SU-DHL-6 (cell line): ENCODE measurements at regions not wholly inside any gene's neighbourhood (a gene's known extent, or its start where the extent isn't known, plus 50 kb on each side); places are given as distances from the start of the nearest gene placed in this dataset.

Source experiments
- H2AFZ ChIP-seq: fragments of 200-600 bp; sonication (generic); 2 replicates; pipeline ENCODE4 v1.6.1; 2014; ENCODE audit warnings: low read depth, mild to moderate bottlenecking, moderate library complexity, mixed read lengths, antibody characterized with exemption, low read length; ENCODE audit not compliant: severe bottlenecking
- H3F3A ChIP-seq: fragments of 200-600 bp; shearing (Covaris generic); 2 replicates; pipeline ENCODE4 v1.6.0; 2016; ENCODE audit warnings: antibody characterized with exemption, mild to moderate bottlenecking; ENCODE audit not compliant: insufficient read depth
- H3K27ac ChIP-seq: fragments of 200-600 bp; sonication (generic); 2 replicates; pipeline ENCODE4 v1.5.1; 2016; ENCODE audit warnings: low read depth, mild to moderate bottlenecking, low read length, moderate library complexity, mixed read lengths
- H3K27me3 ChIP-seq: fragments of 200-600 bp; sonication (generic), shearing (Covaris generic); 2 replicates; pipeline ENCODE4 v1.6.0; 2014; ENCODE audit warnings: mild to moderate bottlenecking, low read length
- H3K36me3 ChIP-seq: fragments of 200-600 bp; sonication (generic); 2 replicates; pipeline ENCODE4 v1.6.1; 2014; ENCODE audit warnings: mild to moderate bottlenecking, low read length, mixed read lengths
- H3K4me2 ChIP-seq: fragments of 300-600, 200-600 bp; shearing (Covaris generic), sonication (generic); 2 replicates; pipeline ENCODE4 v1.6.0; 2014; ENCODE audit warnings: low read length, low read depth, mild to moderate bottlenecking; ENCODE audit not compliant: poor library complexity, severe bottlenecking
- H3K4me3 ChIP-seq: fragments of 200-600 bp; sonication (generic); 2 replicates; pipeline ENCODE4 v1.5.1; 2014; ENCODE audit warnings: antibody characterized with exemption, low read length, mild to moderate bottlenecking, mixed read lengths; ENCODE audit not compliant: insufficient read depth, poor library complexity, severe bottlenecking
- H3K79me2 ChIP-seq: fragments of 200-600 bp; sonication (generic); 2 replicates; pipeline ENCODE4 v1.6.1; 2014; ENCODE audit warnings: mild to moderate bottlenecking, low read length, moderate library complexity; ENCODE audit not compliant: insufficient read depth
- H3K9ac ChIP-seq: fragments of 200-600 bp; sonication (generic); 2 replicates; pipeline ENCODE4 v1.7.0; 2014; ENCODE audit warnings: mild to moderate bottlenecking, low read length
- H3K9me2 ChIP-seq: fragments of 200-600 bp; sonication (generic); replicated peaks from 2 replicates; pipeline ENCODE4 v1.6.1; 2014; ENCODE audit warnings: low read length; ENCODE audit not compliant: insufficient read depth
- H3K9me3 ChIP-seq: fragments of 200-600 bp; sonication (generic); 2 replicates; pipeline ENCODE4 v1.6.1; 2014; ENCODE audit warnings: low read length, mixed read lengths; ENCODE audit not compliant: insufficient read depth
- H4K20me1 ChIP-seq: fragments of 200-600 bp; sonication (generic); 2 replicates; pipeline ENCODE4 v1.6.1; 2014; ENCODE audit warnings: low read depth, mild to moderate bottlenecking, antibody characterized with exemption, low read length, moderate library complexity, mixed read lengths
- EZH2phosphoT487 ChIP-seq: fragments of 200-600 bp; sonication (generic), shearing (Covaris generic); conservative IDR thresholded peaks from 2 replicates; pipeline ENCODE4 v1.6.1; 2018; ENCODE audit warnings: mild to moderate bottlenecking, antibody characterized with exemption, low read length, moderate library complexity, mixed read lengths
- TF ChIP-seq, protein P1 (sequence below): fragments of 200-600 bp; sonication (generic); IDR thresholded peaks from one replicate; pipeline ENCODE4 v1.5.1; 2017; ENCODE audit warnings: antibody characterized with exemption, mild to moderate bottlenecking, low read length, moderate library complexity; ENCODE audit not compliant: insufficient read depth, poor library complexity, severe bottlenecking

DNA sequence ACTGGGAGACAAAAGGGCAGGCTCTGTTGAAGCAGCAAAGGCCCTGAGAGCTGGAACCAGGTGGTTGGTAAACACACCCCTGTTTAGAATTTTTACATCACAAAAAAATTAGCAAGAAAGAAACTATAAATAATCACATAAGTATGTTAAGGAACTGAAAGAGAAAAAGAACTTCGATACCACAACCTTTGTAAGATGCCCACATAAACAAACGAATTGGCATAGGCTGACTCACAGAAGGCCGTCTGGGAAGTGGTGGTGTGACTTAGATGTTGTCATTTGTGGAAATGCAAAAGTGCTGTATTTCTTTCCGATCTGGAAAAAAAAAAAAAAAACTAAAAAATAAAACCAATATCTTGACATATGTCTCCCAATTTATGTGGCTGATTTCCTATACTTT, 235.1 kb downstream of the USP46 start:
- Histone ChIP-seq H3K79me2 (no peaks in the 10 kb centered on the region), H2AFZ (no peak overlapping the region), H3K9me2 (no peaks in the 10 kb centered on the region), H3K27ac (no peak overlapping the region), H3K4me2 (no peak overlapping the region), H3K27me3 (no peaks in the 10 kb centered on the region), H3K4me3 (no peak overlapping the region), H3K36me3 (no peaks in the 10 kb centered on the region), H3K9me3 (no peaks in the 10 kb centered on the region), H3K9ac (no peak overlapping the region), H4K20me1 (no peaks in the 10 kb centered on the region), H3F3A (no peaks in the 10 kb centered on the region)
- TF ChIP-seq, protein P1, sequence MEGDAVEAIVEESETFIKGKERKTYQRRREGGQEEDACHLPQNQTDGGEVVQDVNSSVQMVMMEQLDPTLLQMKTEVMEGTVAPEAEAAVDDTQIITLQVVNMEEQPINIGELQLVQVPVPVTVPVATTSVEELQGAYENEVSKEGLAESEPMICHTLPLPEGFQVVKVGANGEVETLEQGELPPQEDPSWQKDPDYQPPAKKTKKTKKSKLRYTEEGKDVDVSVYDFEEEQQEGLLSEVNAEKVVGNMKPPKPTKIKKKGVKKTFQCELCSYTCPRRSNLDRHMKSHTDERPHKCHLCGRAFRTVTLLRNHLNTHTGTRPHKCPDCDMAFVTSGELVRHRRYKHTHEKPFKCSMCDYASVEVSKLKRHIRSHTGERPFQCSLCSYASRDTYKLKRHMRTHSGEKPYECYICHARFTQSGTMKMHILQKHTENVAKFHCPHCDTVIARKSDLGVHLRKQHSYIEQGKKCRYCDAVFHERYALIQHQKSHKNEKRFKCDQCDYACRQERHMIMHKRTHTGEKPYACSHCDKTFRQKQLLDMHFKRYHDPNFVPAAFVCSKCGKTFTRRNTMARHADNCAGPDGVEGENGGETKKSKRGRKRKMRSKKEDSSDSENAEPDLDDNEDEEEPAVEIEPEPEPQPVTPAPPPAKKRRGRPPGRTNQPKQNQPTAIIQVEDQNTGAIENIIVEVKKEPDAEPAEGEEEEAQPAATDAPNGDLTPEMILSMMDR, result no peak
- TF ChIP-seq EZH2phosphoT487, result no peak

DNA sequence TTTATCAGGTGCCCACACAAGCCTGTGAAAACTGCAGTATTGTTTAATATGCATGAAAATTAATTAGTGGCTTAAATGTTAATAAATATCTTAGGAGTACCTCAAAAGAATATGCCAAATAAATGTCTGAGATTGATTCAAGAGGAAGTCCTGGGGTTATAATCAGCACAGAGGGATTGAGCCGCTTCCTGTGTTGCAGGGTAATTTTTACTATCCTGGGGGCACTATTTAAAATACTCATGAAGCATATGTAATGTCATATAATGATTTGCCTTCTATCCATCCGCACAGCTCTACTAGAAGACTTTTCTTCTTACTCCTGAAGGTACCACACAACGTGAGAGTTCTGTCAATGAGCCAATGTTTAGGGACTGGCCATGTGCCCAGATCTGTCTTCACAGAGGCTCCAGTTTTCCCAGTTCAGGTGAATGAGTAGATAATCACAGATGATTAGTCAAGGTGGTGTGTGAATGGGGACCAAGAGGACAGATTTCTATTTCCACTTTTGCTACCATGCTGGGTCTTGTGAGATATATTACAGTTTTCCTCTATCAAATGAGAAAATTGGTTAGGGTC, 233.3 kb downstream of the USP46 start:
- Histone ChIP-seq H3K27ac (no peak overlapping the region), H3K4me3 (no peak overlapping the region), H3K9me3 (no peaks in the 10 kb centered on the region), H3K36me3 (no peaks in the 10 kb centered on the region), H3K27me3 (no peaks in the 10 kb centered on the region), H3K9me2 (no peaks in the 10 kb centered on the region), H3K9ac (no peak overlapping the region), H2AFZ (no peak overlapping the region), H3K4me2 (no peak overlapping the region), H4K20me1 (no peaks in the 10 kb centered on the region), H3F3A (no peaks in the 10 kb centered on the region), H3K79me2 (no peaks in the 10 kb centered on the region)
- no peak for TF ChIP-seq EZH2phosphoT487
- TF ChIP-seq, protein P1, result no peak

DNA sequence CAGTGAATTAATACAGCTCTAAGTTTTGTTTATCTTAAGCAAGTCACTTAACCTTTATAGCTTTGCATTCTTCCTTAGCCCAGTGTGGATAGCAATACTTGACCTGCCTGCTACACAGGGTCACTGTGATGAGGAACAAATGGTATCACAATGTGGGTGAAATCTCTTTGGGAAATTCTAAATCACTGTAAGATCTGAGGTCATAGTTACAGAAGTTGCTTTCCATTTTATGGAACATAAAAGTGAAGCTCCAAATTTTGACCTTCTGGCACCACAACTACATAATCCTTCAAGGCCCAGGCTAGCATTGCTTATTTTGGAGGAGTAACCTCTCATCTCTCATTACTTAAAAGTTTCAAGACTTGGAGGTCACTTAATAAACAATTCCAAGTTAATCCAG, 227.7 kb downstream of the USP46 start:
- no peak overlapping the region for H3K9ac ChIP-seq
- H3K4me2 ChIP-seq, result no peak overlapping the region
- TF ChIP-seq EZH2phosphoT487, result no peak
- TF ChIP-seq, protein P1, result no peak
- H3K9me3 ChIP-seq, result no peaks in the 10 kb centered on the region
- H3K36me3 ChIP-seq, result no peaks in the 10 kb centered on the region
- no peak overlapping the region for H3K27ac ChIP-seq
- H4K20me1 ChIP-seq, result no peaks in the 10 kb centered on the region
- H3K4me3 ChIP-seq, result no peak overlapping the region
- no peaks in the 10 kb centered on the region for H3F3A ChIP-seq
- no peak overlapping the region for H2AFZ ChIP-seq
- no peaks in the 10 kb centered on the region for H3K9me2 ChIP-seq
- H3K79me2 ChIP-seq, result no peaks in the 10 kb centered on the region
- H3K27me3 ChIP-seq, result no peaks in the 10 kb centered on the region
